ENCODE measurements at regions not wholly inside any gene's neighbourhood (a gene's known extent, or its start where the extent isn't known, plus 50 kb on each side); places are given as distances from the start of the nearest gene placed in this dataset.

GRCh38 chr7:94237417-94237816 is 157.3 kb upstream of the COL1A2 start:
- no peak for DNase-seq

- DNase-seq, result no peak
These were observed 154.9 kb upstream of the COL1A2 start for GRCh38 chr7:94239661-94240234.

GRCh38 chr7:94240902-94241301 is 153.8 kb upstream of the COL1A2 start:
- DNase-seq, result no peak

GRCh38 chr7:94241402-94241925 is 153.2 kb upstream of the COL1A2 start:
- no peak for DNase-seq

- DNase-seq, result no peak
These were observed 151.5 kb upstream of the COL1A2 start for GRCh38 chr7:94243066-94243711.

- DNase-seq, result no peak
These were observed 149.9 kb upstream of the COL1A2 start for GRCh38 chr7:94244760-94245159.

GRCh38 chr7:94245500-94245899 is 149.2 kb upstream of the COL1A2 start:
- no peak for DNase-seq

- DNase-seq, result no peak
These were observed 146.7 kb upstream of the COL1A2 start for GRCh38 chr7:94247970-94248369.

- no peak for DNase-seq
These were observed 145.1 kb upstream of the COL1A2 start for GRCh38 chr7:94249631-94250030.

GRCh38 chr7:94250124-94250523 is 144.6 kb upstream of the COL1A2 start:
- no peak for DNase-seq

GRCh38 chr7:94250987-94251386 is 143.7 kb upstream of the COL1A2 start:
- no peak for DNase-seq

- no peak for DNase-seq
These were observed 142.6 kb upstream of the COL1A2 start for GRCh38 chr7:94252124-94252523.

- DNase-seq, result no peak
These were observed 141.7 kb upstream of the COL1A2 start for GRCh38 chr7:94252971-94253370.

GRCh38 chr7:94253686-94254085 is 141.0 kb upstream of the COL1A2 start:
- no peak for DNase-seq

GRCh38 chr7:94258418-94259300 is 136.0 kb upstream of the COL1A2 start:
- no peak for DNase-seq

GRCh38 chr7:94261067-94261466 is 133.6 kb upstream of the COL1A2 start:
- DNase-seq, result no peak

GRCh38 chr7:94264756-94265155 is 129.9 kb upstream of the COL1A2 start:
- peak; percentile 35 for DNase-seq

GRCh38 chr7:94265456-94265855 is 129.2 kb upstream of the COL1A2 start:
- no peak for DNase-seq

GRCh38 chr7:94266238-94266644 is 128.5 kb upstream of the COL1A2 start:
- peak; percentile 54 for DNase-seq

GRCh38 chr7:94270772-94271171 is 123.9 kb upstream of the COL1A2 start:
- DNase-seq, result no peak

GRCh38 chr7:94272821-94273583 is 121.7 kb upstream of the COL1A2 start:
- DNase-seq, result peak; percentile 77

GRCh38 chr7:94274828-94275227 is 119.9 kb upstream of the COL1A2 start:
- no peak for DNase-seq

GRCh38 chr7:94276027-94276426 is 118.7 kb upstream of the COL1A2 start:
- DNase-seq, result no peak

All from fibroblast of skin of scalp (primary cell).